GM21360 (cell line): ENCODE measurements at regions not wholly inside any gene's neighbourhood (a gene's known extent, or its start where the extent isn't known, plus 50 kb on each side); places are given as distances from the start of the nearest gene placed in this dataset.

ENCODE experiments used
- ATAC-seq: cut with Tn5 transposase; IDR thresholded peaks from one replicate; pipeline ENCODE4 v1.9.1; 2021; ENCODE audit warnings: mild to moderate bottlenecking, moderate library complexity; ENCODE audit not compliant: unreplicated experiment

- no peak for ATAC-seq
Measured at GRCh38 chr5:173761178-173761513, 127.0 kb upstream of the CPEB4 start.

GRCh38 chr5:173762045-173762444, 126.1 kb upstream of the CPEB4 start:
- ATAC-seq, result no peak

DNA sequence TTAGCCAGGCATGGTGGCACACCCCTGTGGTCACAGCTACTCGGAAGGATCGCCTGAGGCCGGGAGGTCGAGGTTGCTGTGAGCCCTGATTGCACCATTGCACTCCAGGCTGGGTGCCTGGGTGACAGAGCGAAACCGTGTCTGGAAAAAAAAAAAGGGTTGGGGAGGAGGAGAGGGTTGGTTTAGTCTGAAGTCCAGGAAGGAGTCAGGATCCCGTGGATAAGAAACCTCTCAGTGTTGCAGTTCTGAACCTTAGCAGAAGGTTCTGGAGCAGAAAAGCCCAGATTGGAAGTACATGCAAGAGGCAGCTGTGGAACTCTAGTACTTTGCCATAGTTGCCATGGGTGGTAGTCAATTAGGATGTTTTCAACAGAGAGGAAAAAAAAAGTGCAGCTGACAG, 125.2 kb upstream of the CPEB4 start:
- ATAC-seq, result no peak

DNA sequence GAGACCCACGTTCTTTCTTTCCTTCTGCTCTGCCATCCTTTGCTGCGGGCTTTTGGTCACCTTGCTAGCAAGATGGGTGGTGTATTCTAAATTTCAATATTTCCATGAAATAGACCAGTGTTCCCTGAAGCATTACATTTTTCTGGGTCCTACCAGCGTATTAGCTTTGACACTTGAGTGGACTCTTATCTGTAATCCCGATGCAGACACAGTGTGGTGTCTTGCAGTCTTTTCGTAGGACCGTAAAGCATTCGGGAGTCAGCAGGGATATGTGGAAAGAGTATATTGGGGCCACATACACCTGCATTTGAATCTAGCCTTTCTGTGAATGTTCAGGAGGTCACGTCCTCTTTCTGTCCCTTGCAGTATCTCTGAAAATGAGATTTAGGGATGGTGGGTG, 124.7 kb upstream of the CPEB4 start:
- no peak for ATAC-seq

DNA sequence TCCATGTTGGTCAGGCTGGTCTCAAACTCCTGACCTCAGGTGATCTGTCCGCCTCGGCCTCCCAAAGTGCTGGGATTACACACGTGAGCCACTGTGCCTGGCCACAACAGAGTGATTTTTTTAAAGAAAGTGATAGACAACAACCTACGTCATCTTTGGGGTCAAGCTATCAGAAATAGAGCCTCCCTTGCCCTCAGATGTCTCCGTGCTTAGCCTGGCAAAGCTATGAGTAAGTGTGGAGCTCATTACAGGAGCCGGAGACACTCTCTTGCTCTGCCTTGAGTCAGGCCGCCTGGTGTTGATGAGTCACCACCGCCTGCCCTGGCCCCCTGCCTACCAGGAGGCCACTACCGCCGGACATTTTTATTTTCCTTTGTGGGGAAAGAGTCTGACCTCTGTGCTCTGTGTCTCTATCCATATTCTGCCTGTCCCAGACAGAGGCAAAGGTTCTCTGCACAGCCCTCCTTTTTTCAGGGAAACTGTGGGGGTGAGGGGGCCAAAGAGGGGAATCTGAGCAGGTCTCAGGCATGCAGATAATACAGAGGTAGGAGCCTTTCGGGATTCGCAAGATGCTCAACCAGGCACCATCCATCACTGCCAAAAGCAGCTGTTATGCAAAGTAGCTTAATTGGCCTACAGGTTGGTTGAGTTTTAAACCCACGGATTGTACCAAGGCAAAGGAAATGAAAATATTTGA, 123.7 kb upstream of the CPEB4 start:
- ATAC-seq, result no peak

GRCh38 chr5:173765029-173765644, 123.0 kb upstream of the CPEB4 start:
- no peak for ATAC-seq

GRCh38 chr5:173765661-173766060, 122.5 kb upstream of the CPEB4 start:
- ATAC-seq, result no peak

- no peak for ATAC-seq
Measured at GRCh38 chr5:173767574-173768266, 120.4 kb upstream of the CPEB4 start.

DNA sequence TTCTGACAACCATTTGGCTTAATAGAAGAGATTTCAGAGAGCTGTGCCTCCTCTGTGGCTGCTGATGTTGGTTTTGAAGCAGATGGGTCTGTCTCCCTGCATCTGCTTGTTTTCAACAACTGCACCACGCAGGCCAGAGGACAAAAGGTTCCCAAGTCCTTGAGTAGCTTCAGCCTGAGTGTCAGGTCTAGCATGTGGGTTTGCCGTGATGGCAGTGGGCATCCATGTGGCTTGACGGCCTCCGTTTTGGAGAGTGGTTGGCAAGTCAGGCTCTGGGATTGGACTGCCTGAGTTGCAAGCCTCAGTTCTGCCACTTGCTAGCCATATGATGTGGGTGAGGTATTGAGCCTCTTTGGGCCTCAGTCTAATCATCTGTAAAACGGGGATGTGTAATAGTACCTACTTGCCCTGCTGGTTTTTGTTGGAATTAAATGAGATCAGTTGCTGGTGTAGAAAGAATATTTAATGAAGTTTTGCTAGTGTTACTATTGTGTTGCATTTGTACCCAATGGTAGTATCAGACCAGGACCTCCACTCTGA, 119.8 kb upstream of the CPEB4 start:
- ATAC-seq, result no peak

- no peak for ATAC-seq
Measured at GRCh38 chr5:173768891-173769290, 119.3 kb upstream of the CPEB4 start.

- no peak for ATAC-seq
Measured at GRCh38 chr5:173770637-173771036, 117.5 kb upstream of the CPEB4 start.

DNA sequence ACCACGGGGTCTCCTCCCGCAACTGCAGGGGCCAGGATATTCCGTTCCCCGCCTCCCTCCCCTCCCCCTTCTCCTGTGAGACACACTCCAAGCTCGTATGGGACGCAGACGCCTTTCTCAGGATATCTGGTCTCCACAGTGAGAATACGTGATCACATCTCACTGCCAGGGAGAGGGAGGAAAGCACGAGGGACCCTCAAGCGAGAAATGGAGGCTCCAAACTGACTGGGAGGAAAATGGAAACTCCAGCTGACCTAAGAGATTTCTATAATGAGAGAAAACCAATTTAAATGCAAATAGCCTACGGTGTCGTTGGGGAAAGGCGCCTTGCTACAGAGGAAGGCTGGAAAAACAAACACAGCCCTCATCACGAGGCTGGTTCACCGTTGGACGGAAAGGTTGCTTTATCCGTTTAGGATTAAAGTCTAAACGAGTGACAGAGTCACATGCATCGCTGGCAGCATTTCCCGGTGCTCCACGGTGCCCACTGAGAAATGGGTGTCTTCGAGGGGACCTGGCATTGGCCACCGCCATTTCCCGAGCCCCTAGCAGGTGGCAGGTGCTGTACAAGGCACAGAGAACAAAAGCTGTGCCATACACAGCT, 116.9 kb upstream of the CPEB4 start:
- no peak for ATAC-seq

GRCh38 chr5:173771725-173772383, 116.3 kb upstream of the CPEB4 start:
- ATAC-seq, result no peak

DNA sequence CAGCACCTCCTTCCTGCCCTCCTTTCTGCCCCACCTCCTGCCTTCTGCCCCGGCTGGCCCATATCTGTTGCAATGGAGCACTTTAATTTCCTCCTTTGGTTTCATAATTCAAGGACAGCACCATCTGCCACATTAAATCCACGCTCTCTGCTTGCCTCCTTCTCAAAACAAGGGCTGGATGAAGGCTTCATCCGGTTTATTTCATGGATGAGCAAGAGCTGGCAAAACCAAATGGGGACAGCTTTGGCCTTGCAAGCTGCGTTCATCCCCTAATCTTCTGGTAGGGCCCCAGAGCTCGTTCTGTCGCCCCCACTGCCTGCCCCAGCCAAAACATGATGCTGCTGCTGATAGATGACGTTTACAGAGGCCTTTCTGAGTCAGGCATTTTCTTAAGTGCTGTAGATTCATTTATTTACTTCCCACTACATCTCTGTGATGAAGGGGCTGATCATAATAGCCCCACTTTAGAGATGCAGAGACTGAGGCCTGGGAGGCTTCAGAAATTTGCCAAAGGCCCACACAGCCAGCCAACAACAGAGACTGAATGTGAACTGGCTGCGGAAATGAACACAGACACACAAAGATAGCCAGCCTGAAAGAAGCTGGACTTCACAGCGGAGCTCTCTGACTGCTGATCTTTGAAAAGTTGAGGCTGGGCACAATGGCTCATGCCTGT, 115.6 kb upstream of the CPEB4 start:
- no peak for ATAC-seq

GRCh38 chr5:173774271-173774761, 113.8 kb upstream of the CPEB4 start:
- no peak for ATAC-seq

- no peak for ATAC-seq
Measured at GRCh38 chr5:173775261-173776197, 112.6 kb upstream of the CPEB4 start.

DNA sequence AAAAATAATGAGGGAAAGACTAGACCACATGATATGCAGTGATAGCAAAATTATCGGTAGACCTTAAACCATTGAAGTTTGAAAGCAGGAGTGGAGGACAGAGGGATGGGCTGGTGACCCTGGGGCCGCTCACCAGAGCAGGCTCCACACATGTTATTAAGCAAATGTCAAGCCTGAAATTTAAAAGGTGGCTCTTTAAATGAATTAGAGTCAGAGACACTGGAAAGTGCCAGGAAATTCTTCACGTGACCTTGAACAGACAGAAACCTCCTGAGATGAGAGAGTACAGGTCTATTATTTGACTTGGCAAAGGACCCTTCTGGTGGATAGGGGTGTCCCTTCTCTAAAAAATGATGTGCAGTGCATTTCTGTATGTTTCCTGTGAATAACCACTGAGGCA, 111.0 kb upstream of the CPEB4 start:
- no peak for ATAC-seq

- no peak for ATAC-seq
Measured at GRCh38 chr5:173777674-173778073, 110.5 kb upstream of the CPEB4 start.

- no peak for ATAC-seq
Measured at GRCh38 chr5:173778152-173778782, 109.9 kb upstream of the CPEB4 start.
